ENCODE measurements at regions not wholly inside any gene's neighbourhood (a gene's known extent, or its start where the extent isn't known, plus 50 kb on each side); places are given as distances from the start of the nearest gene placed in this dataset.
"Not testable (repeated sequence)": the region's sequence is repeated elsewhere in the genome, so short reads cannot be mapped to it uniquely, and the experiment has no call there.

- not testable (repeated sequence) for H2AFZ ChIP-seq; H3K4me3 ChIP-seq; H3K4me2 ChIP-seq; H3K27ac ChIP-seq; H3K27me3 ChIP-seq; H3K9me2 ChIP-seq (replicated peaks; ENCODE audit: insufficient read depth); H3K4me1 ChIP-seq (ENCODE audit: insufficient read depth); H4K20me1 ChIP-seq (ENCODE audit: insufficient read depth, poor library complexity, severe bottlenecking); DNase-seq (ENCODE audit: low spot score); H3K36me3 ChIP-seq (replicated peaks; ENCODE audit: insufficient read depth, low read depth); H3K79me2 ChIP-seq; H3K9me3 ChIP-seq (ENCODE audit: low read depth)
Observed at GRCh38 chr6:60524770-60525169, 1761.3 kb downstream of the KHDRBS2 start.

- not testable (repeated sequence) for H2AFZ ChIP-seq; H3K9me2 ChIP-seq (replicated peaks; ENCODE audit: insufficient read depth); H3K27me3 ChIP-seq; H3K36me3 ChIP-seq (replicated peaks; ENCODE audit: insufficient read depth, low read depth); H3K9me3 ChIP-seq (ENCODE audit: low read depth); H3K4me2 ChIP-seq; H3K79me2 ChIP-seq; DNase-seq (ENCODE audit: low spot score); H3K4me1 ChIP-seq (ENCODE audit: insufficient read depth); H4K20me1 ChIP-seq (ENCODE audit: insufficient read depth, poor library complexity, severe bottlenecking); H3K27ac ChIP-seq; H3K4me3 ChIP-seq
- peak; percentile 43 for TF ChIP-seq CTCF (IDR thresholded peaks at IDR 0.05; ENCODE audit: poor library complexity)
Observed at GRCh38 chr6:60477747-60478146, 1808.3 kb downstream of the KHDRBS2 start.

GRCh38 chr6:60473805-60474204, 1812.2 kb downstream of the KHDRBS2 start:
- not testable (repeated sequence) for H3K9me3 ChIP-seq (ENCODE audit: low read depth); H4K20me1 ChIP-seq (ENCODE audit: insufficient read depth, poor library complexity, severe bottlenecking); H3K4me1 ChIP-seq (ENCODE audit: insufficient read depth); H2AFZ ChIP-seq; H3K79me2 ChIP-seq; H3K27ac ChIP-seq; H3K36me3 ChIP-seq (replicated peaks; ENCODE audit: insufficient read depth, low read depth); H3K27me3 ChIP-seq; H3K4me2 ChIP-seq; H3K4me3 ChIP-seq; H3K9me2 ChIP-seq (replicated peaks; ENCODE audit: insufficient read depth); DNase-seq (ENCODE audit: low spot score)
- 90% methylated on average over 2 of the region's 2 CpGs for WGBS (ENCODE audit: low lambda C conversion rate, missing lambda C conversion rate)

- not testable (repeated sequence) for H4K20me1 ChIP-seq (ENCODE audit: insufficient read depth, poor library complexity, severe bottlenecking); H3K27me3 ChIP-seq; H2AFZ ChIP-seq; H3K4me2 ChIP-seq; H3K79me2 ChIP-seq; H3K9me3 ChIP-seq (ENCODE audit: low read depth); DNase-seq (ENCODE audit: low spot score); H3K4me1 ChIP-seq (ENCODE audit: insufficient read depth); H3K27ac ChIP-seq; H3K36me3 ChIP-seq (replicated peaks; ENCODE audit: insufficient read depth, low read depth); H3K4me3 ChIP-seq; H3K9me2 ChIP-seq (replicated peaks; ENCODE audit: insufficient read depth)
- 88% methylated on average over 3 of the region's 3 CpGs for WGBS (ENCODE audit: low lambda C conversion rate, missing lambda C conversion rate)
Observed at GRCh38 chr6:60471426-60471825, 1814.6 kb downstream of the KHDRBS2 start.

GRCh38 chr6:60450428-60450827, 1835.6 kb downstream of the KHDRBS2 start:
- not testable (repeated sequence) for H3K27me3 ChIP-seq; H3K4me1 ChIP-seq (ENCODE audit: insufficient read depth); H3K4me3 ChIP-seq; DNase-seq (ENCODE audit: low spot score); H3K27ac ChIP-seq; H3K9me3 ChIP-seq (ENCODE audit: low read depth); H3K36me3 ChIP-seq (replicated peaks; ENCODE audit: insufficient read depth, low read depth); H2AFZ ChIP-seq; H4K20me1 ChIP-seq (ENCODE audit: insufficient read depth, poor library complexity, severe bottlenecking); H3K4me2 ChIP-seq; H3K79me2 ChIP-seq; H3K9me2 ChIP-seq (replicated peaks; ENCODE audit: insufficient read depth)
- WGBS (ENCODE audit: low lambda C conversion rate, missing lambda C conversion rate): 80% methylated on average over 1 of the region's 1 CpG

- H3K4me1 ChIP-seq (ENCODE audit: insufficient read depth); H3K36me3 ChIP-seq (replicated peaks; ENCODE audit: insufficient read depth, low read depth); H4K20me1 ChIP-seq (ENCODE audit: insufficient read depth, poor library complexity, severe bottlenecking); H3K27me3 ChIP-seq; H2AFZ ChIP-seq; H3K4me3 ChIP-seq; H3K79me2 ChIP-seq; DNase-seq (ENCODE audit: low spot score); H3K9me2 ChIP-seq (replicated peaks; ENCODE audit: insufficient read depth); H3K4me2 ChIP-seq; H3K9me3 ChIP-seq (ENCODE audit: low read depth); H3K27ac ChIP-seq: not testable (repeated sequence)
- WGBS (ENCODE audit: low lambda C conversion rate, missing lambda C conversion rate): 76% methylated on average over 2 of the region's 3 CpGs
Observed at GRCh38 chr6:60444532-60444931, 1841.5 kb downstream of the KHDRBS2 start.

- H3K79me2 ChIP-seq; DNase-seq (ENCODE audit: low spot score): not testable (repeated sequence)
- WGBS (ENCODE audit: low lambda C conversion rate, missing lambda C conversion rate): 88% methylated on average over 3 of the region's 3 CpGs
Observed at GRCh38 chr6:60439709-60440108, 1846.3 kb downstream of the KHDRBS2 start.

GRCh38 chr6:60422691-60423090, 1863.3 kb downstream of the KHDRBS2 start:
- not testable (repeated sequence) for H3K79me2 ChIP-seq; H3K27me3 ChIP-seq; H3K4me3 ChIP-seq; DNase-seq (ENCODE audit: low spot score); H3K9me3 ChIP-seq (ENCODE audit: low read depth); H4K20me1 ChIP-seq (ENCODE audit: insufficient read depth, poor library complexity, severe bottlenecking); H3K27ac ChIP-seq; H3K9me2 ChIP-seq (replicated peaks; ENCODE audit: insufficient read depth); H2AFZ ChIP-seq; H3K4me1 ChIP-seq (ENCODE audit: insufficient read depth); H3K36me3 ChIP-seq (replicated peaks; ENCODE audit: insufficient read depth, low read depth); H3K4me2 ChIP-seq
- WGBS (ENCODE audit: low lambda C conversion rate, missing lambda C conversion rate): 100% methylated on average over 1 of the region's 1 CpG

More at GRCh38 chr6:60439709-60440108, 1846.3 kb downstream of the KHDRBS2 start:
- H3K9me2 ChIP-seq (replicated peaks; ENCODE audit: insufficient read depth); H3K4me3 ChIP-seq; H4K20me1 ChIP-seq (ENCODE audit: insufficient read depth, poor library complexity, severe bottlenecking); H3K4me2 ChIP-seq; H3K36me3 ChIP-seq (replicated peaks; ENCODE audit: insufficient read depth, low read depth); H2AFZ ChIP-seq; H3K4me1 ChIP-seq (ENCODE audit: insufficient read depth); H3K27ac ChIP-seq; H3K27me3 ChIP-seq; H3K9me3 ChIP-seq (ENCODE audit: low read depth): not testable (repeated sequence)

GRCh38 chr6:60416118-60416517, 1869.9 kb downstream of the KHDRBS2 start:
- H3K4me1 ChIP-seq (ENCODE audit: insufficient read depth); H4K20me1 ChIP-seq (ENCODE audit: insufficient read depth, poor library complexity, severe bottlenecking); H3K27ac ChIP-seq; H3K36me3 ChIP-seq (replicated peaks; ENCODE audit: insufficient read depth, low read depth); H3K79me2 ChIP-seq; DNase-seq (ENCODE audit: low spot score); H3K4me3 ChIP-seq; H3K27me3 ChIP-seq; H3K4me2 ChIP-seq; H3K9me2 ChIP-seq (replicated peaks; ENCODE audit: insufficient read depth); H3K9me3 ChIP-seq (ENCODE audit: low read depth); H2AFZ ChIP-seq: not testable (repeated sequence)
- WGBS (ENCODE audit: low lambda C conversion rate, missing lambda C conversion rate): 62% methylated on average over 1 of the region's 1 CpG

Measured in hepatocyte (in vitro differentiated cells).